Testis (tissue), 2 donors: ENCODE measurements at regions not wholly inside any gene's neighbourhood (a gene's known extent, or its start where the extent isn't known, plus 50 kb on each side); places are given as distances from the start of the nearest gene placed in this dataset.

Source experiments
- DNase-seq: peaks from one replicate; pipeline ENCODE4 v3.0.0-alpha.2; 2019
- H3K27ac ChIP-seq, 2 donors: fragments of 200-600 bp; sonication (generic); one replicate each; pipeline ENCODE4 v1.5.1; 2019
- H3K27me3 ChIP-seq: fragments of 200-600 bp; sonication (generic); one replicate; pipeline ENCODE4 v1.5.1; 2019
- H3K36me3 ChIP-seq: fragments of 200-600 bp; sonication (generic); one replicate; pipeline ENCODE4 v1.5.1; 2017; ENCODE audit warnings: low read depth; ENCODE audit errors: missing control alignments
- H3K4me1 ChIP-seq: fragments of 200-600 bp; sonication (generic); one replicate; pipeline ENCODE4 v1.5.1; 2019
- H3K4me3 ChIP-seq, 2 donors: fragments of 200-600 bp; sonication (generic); one replicate each; pipeline ENCODE4 v1.5.1; 2017 to 2019
- H3K9me3 ChIP-seq: fragments of 200-600 bp; sonication (generic); one replicate; pipeline ENCODE4 v1.5.1; 2017
- POLR2A ChIP-seq: fragments of 450-650 bp; IDR thresholded peaks from one replicate; pipeline ENCODE4 v1.6.1; 2017; ENCODE audit warnings: antibody characterized with exemption, mild to moderate bottlenecking, moderate library complexity
- WGBS, 2 donors: methylation state at CpG; one replicate each; pipeline ENCODE4 v1.1.5; 2018; 5-methylcytosine and 5-hydroxymethylcytosine counted together
- intact Hi-C: fragments of 100-400 bp; cut with DNase I; formaldehyde crosslinking; loops from one replicate; pipeline ENCODE4 v1.15.1; 2023; ENCODE audit warnings: low total_unique reads
- TF ChIP-seq, protein P1 (sequence below), 3 experiments: fragments of 450-650 bp in 2 of 3; fragments of 200-600 bp in 1 of 3; sonication (generic) in 1 of 3; IDR thresholded peaks; one replicate each; pipeline ENCODE4 v1.5.1; 2016 to 2019; ENCODE audit warnings: antibody characterized with exemption in 3 of 3, mild to moderate bottlenecking in 2 of 3, moderate library complexity in 1 of 3

DNA sequence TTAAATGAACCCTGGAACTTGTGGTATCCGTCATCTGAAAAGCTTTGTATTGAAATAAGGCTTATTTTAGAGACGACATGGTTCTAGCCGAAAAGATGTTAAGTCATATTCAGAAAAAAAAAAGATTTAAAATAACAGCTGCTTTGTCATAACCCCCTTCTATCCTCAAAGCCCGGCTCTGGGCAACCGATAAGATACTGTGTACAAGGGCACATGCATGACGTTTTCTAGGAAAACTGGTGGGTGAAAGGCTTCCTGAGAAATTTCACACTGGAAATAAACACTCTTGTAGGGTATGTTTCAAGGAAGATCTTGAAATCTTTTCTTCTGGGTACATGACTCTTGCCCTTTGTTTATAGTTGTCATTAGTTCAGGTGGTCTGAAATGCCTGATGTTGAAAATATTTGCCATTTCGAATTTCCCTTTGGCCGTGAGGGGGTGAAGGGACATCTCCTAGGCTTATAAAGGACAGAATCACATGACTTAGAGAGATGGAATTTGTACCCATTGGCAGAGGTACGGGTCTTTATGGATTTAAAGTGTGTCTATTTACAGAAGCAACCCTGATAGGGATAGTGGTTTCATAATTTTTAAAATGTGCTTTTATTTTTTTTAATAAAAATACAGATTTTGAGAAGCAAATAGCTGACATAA lies 232.5 kb downstream of the PTEN start:
- no peaks in the 10 kb centered on the region for H3K9me3 ChIP-seq
- no peaks in the 10 kb centered on the region for H3K27me3 ChIP-seq
- H3K27ac ChIP-seq: no peak overlapping the region
- TF ChIP-seq POLR2A: no peak
- TF ChIP-seq, protein P1, sequence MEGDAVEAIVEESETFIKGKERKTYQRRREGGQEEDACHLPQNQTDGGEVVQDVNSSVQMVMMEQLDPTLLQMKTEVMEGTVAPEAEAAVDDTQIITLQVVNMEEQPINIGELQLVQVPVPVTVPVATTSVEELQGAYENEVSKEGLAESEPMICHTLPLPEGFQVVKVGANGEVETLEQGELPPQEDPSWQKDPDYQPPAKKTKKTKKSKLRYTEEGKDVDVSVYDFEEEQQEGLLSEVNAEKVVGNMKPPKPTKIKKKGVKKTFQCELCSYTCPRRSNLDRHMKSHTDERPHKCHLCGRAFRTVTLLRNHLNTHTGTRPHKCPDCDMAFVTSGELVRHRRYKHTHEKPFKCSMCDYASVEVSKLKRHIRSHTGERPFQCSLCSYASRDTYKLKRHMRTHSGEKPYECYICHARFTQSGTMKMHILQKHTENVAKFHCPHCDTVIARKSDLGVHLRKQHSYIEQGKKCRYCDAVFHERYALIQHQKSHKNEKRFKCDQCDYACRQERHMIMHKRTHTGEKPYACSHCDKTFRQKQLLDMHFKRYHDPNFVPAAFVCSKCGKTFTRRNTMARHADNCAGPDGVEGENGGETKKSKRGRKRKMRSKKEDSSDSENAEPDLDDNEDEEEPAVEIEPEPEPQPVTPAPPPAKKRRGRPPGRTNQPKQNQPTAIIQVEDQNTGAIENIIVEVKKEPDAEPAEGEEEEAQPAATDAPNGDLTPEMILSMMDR (IDR thresholded peaks at IDR 0.05): no peak
- H3K4me3 ChIP-seq: no peak overlapping the region
- DNase-seq: no peak
- no peaks in the 10 kb centered on the region for H3K4me1 ChIP-seq
- 80 to 85% methylated on average over 9 of the region's 9 CpGs for WGBS, 2 donors
- H3K36me3 ChIP-seq: no peaks in the 10 kb centered on the region
- intact Hi-C loops: no loop called here

DNA sequence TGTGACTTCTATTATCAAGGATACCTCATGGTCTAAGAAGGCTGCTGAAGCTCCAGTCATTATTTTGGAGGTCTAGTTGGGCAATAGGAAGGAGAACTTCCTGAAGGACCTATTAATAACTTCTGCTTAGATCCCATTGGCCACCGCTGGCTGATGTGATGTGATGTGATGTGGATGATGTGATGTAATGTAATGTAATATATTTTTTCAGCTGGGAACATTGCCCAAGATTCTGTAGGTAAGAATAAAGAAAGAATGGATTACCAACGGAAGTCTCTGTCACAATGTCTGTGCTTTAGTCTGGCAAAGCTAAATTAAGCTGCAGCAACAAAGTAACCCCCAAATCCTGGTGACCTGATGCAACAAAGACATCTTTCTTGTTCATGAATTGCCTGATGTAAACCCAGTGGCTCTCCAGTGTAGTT lies 233.7 kb downstream of the PTEN start:
- TF ChIP-seq POLR2A: no peak
- TF ChIP-seq, protein P1 (IDR thresholded peaks at IDR 0.05): no peak
- Histone ChIP-seq H3K36me3 (no peaks in the 10 kb centered on the region), H3K4me3 (no peak overlapping the region), H3K4me1 (no peaks in the 10 kb centered on the region), H3K9me3 (no peaks in the 10 kb centered on the region), H3K27me3 (no peaks in the 10 kb centered on the region), H3K27ac (no peak overlapping the region)
- no peak for DNase-seq
- intact Hi-C loops: no loop called here
- WGBS, 2 donors: 87 to 93% methylated on average over 2 of the region's 2 CpGs

DNA sequence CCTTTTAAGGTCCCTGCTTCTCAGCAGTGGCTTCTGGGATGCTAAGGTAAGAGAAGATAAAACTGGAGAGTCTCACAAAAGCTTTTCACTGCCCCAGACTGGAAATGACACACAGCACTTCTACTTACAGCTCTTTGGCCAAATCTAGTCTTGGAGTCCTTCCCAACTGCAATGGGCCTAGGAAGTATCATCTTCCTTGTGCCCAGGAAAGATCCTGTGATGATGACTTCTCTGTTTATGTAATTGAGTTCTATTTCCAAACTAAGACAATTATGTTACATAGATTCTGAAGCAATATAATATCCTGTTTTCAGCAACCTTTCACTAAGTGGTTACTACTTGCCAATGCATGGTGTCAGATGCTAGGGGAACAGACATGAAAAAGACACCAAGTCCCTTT lies 234.1 kb downstream of the PTEN start:
- H3K4me1 ChIP-seq: no peaks in the 10 kb centered on the region
- TF ChIP-seq POLR2A: no peak
- TF ChIP-seq, protein P1 (IDR thresholded peaks at IDR 0.05): no peak
- no peak for DNase-seq
- intact Hi-C loops: no loop called here
- no peaks in the 10 kb centered on the region for H3K27me3 ChIP-seq
- H3K36me3 ChIP-seq: no peaks in the 10 kb centered on the region
- no peaks in the 10 kb centered on the region for H3K9me3 ChIP-seq
- no peak overlapping the region for H3K4me3 ChIP-seq
- H3K27ac ChIP-seq: no peak overlapping the region

DNA sequence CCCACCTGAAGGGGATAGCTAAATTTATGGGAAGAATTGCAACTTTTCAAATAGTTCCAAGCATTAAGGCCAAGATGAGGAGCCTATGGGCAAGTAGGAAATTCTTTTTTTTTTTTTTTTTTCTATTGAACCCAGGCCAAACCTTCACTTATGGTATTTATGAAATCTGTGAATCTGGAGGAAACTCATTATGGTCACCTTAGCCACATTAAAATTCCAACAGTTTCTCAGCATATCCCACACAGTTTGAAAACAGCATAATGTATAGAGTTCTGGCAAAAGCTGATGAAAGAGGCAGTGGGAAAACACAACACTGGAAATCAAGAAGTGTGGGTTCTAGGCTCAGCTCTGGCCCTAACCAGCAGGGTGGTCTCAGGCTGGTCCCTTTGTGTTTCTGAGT lies 236.9 kb downstream of the PTEN start:
- Histone ChIP-seq H3K27me3 (no peaks in the 10 kb centered on the region), H3K4me3 (no peak overlapping the region), H3K27ac (no peak overlapping the region), H3K9me3 (no peaks in the 10 kb centered on the region), H3K36me3 (no peaks in the 10 kb centered on the region), H3K4me1 (no peaks in the 10 kb centered on the region)
- DNase-seq: no peak
- intact Hi-C loops: no loop called here
- TF ChIP-seq, protein P1 (IDR thresholded peaks at IDR 0.05): no peak
- TF ChIP-seq POLR2A: no peak

DNA sequence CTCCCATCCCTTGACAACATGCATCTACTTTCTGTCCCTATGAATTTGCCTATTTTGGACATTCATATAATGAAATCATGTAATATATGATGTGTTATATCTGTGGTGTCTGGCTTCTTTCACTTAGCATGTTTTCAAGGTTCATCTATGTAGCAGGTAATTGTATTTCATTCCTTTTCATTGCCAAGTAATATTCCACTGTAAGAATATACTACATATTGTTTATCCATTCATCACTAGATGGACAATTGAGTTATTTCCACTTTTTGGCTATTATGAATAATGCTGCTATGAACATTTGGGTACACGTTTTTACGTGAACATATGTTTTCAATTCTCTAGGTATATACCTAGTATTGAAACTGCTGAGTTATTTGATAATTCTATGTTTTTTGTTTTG lies 238.2 kb downstream of the PTEN start:
- WGBS, 2 donors: 86 to 90% methylated on average over 2 of the region's 2 CpGs
- H3K4me1 ChIP-seq: no peaks in the 10 kb centered on the region

More for the DNA sequence above, 238.2 kb downstream of the PTEN start:
- Histone ChIP-seq H3K4me3 (no peak overlapping the region), H3K36me3 (no peaks in the 10 kb centered on the region), H3K27ac (no peak overlapping the region), H3K9me3 (no peaks in the 10 kb centered on the region), H3K27me3 (no peaks in the 10 kb centered on the region)
- TF ChIP-seq, protein P1 (IDR thresholded peaks at IDR 0.05): no peak
- TF ChIP-seq POLR2A: no peak
- no peak for DNase-seq
- intact Hi-C loops: no loop called here
